ENCODE measurements at regions not wholly inside any gene's neighbourhood (a gene's known extent, or its start where the extent isn't known, plus 50 kb on each side); places are given as distances from the start of the nearest gene placed in this dataset.

DNA sequence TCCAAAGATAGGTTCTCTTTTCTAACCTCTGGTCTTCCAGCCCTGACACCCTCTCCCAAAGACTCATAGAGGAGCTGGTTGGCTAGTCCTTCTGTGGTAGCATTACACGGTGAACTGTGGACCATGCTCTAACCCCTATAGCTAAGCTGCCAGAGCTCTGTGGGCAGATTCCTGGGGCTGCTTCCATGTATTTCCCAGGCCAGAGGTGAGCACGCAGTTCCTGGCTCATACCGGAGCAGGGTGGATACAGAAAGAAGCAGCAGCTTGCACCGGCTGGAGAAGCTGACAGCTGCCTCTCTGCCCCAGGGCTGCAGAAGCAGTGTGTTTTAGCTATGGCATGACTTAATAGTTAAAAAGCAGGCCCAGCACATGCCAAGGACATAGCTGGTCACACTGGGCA, 84.1 kb upstream of the FOXP4 start:
- H4K20me1 ChIP-seq (ENCODE audit: control insufficient read depth, extremely low read depth, insufficient read depth, low read length) = no peaks in the 10 kb centered on the region
- TF ChIP-seq, protein P1, sequence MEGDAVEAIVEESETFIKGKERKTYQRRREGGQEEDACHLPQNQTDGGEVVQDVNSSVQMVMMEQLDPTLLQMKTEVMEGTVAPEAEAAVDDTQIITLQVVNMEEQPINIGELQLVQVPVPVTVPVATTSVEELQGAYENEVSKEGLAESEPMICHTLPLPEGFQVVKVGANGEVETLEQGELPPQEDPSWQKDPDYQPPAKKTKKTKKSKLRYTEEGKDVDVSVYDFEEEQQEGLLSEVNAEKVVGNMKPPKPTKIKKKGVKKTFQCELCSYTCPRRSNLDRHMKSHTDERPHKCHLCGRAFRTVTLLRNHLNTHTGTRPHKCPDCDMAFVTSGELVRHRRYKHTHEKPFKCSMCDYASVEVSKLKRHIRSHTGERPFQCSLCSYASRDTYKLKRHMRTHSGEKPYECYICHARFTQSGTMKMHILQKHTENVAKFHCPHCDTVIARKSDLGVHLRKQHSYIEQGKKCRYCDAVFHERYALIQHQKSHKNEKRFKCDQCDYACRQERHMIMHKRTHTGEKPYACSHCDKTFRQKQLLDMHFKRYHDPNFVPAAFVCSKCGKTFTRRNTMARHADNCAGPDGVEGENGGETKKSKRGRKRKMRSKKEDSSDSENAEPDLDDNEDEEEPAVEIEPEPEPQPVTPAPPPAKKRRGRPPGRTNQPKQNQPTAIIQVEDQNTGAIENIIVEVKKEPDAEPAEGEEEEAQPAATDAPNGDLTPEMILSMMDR (optimal IDR thresholded peaks at IDR 0.05 in 1 of 3, IDR thresholded peaks at IDR 0.05 in 1 of 3, conservative IDR thresholded peaks at IDR 0.05 in 1 of 3; ENCODE audit: extremely low read depth in 1 of 3, insufficient read depth in 2 of 3, low read length in 3 of 3) = no peak
- no peak for TF ChIP-seq EZH2 (IDR thresholded peaks at IDR 0.05; ENCODE audit: low read length)

DNA sequence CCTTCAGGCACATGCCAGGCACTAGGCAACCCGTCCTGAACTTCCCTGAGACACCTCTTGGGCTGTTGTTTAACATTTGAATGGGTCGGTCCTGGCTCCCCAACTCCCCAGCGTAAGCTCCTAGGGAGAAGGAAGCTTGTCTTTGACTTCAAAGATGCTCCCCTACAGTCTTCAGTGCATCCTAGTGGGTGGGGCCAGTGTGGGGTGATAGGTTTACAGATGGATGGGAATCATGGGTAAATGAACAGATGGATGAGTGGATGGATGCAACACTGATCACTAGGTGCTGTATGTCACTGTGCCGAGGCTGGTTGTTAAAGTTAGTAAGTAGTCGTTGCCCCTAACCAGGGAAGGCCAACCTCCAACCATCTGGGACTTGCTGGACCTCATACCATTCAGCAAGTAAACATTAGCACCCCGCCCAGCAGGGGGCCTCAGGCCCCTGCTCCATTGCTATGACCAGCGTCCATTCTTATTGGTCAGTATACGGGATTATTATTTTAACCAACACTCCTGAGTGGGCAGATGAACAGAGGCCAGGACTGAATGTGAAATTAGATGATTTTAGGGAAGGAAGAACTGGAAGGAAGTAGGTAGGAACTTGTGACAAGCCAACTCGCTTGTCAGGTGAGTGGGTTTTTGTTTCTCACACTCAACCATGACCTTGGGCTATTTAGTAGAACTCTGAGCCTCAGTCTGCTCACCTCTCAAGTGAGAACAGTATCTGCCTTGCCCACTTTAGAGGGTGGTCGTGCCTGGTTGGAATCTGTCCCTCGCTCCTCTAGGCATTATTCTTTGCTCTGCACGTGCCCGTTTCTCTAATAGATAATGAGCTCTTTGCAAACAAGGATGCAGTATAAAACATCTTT, 82.9 kb upstream of the FOXP4 start:
- Histone ChIP-seq H3K4me3 (ENCODE audit: control insufficient read depth in 2 of 3, extremely low read depth in 1 of 3, insufficient read depth in 2 of 3, low read depth in 1 of 3, low read length in 3 of 3) (no peak overlapping the region), H3K9ac (ENCODE audit: control insufficient read depth, extremely low read depth, insufficient read depth, low read length) (no peak overlapping the region), H3K9me3 (ENCODE audit: control insufficient read depth, low read depth, low read length) (no peaks in the 10 kb centered on the region), H3K4me2 (ENCODE audit: control insufficient read depth, extremely low read depth, insufficient read depth, low read depth, low read length) (no peak overlapping the region), H2AFZ (ENCODE audit: control insufficient read depth, low read length) (no peak overlapping the region), H3K27ac (ENCODE audit: control insufficient read depth, insufficient read depth, low read length) (no peak overlapping the region), H4K20me1 (ENCODE audit: control insufficient read depth, extremely low read depth, insufficient read depth, low read length) (no peaks in the 10 kb centered on the region), H3K36me3 (ENCODE audit: control insufficient read depth in 2 of 2, extremely low read depth in 1 of 2, insufficient read depth in 2 of 2, low read length in 2 of 2) (no peaks in the 10 kb centered on the region), H3K79me2 (ENCODE audit: control insufficient read depth, insufficient read depth, low read length) (no peaks in the 10 kb centered on the region), H3K4me1 (ENCODE audit: control insufficient read depth, extremely low read depth, insufficient read depth, low read length) (no peaks in the 10 kb centered on the region), H3K9me1 (ENCODE audit: control insufficient read depth, extremely low read depth, insufficient read depth, low read length) (no peaks in the 10 kb centered on the region), H3K27me3 (ENCODE audit: control insufficient read depth, extremely low read depth, insufficient read depth, low read length) (peaks cover 17% of the 10 kb centered on the region)
- TF ChIP-seq, protein P1 (optimal IDR thresholded peaks at IDR 0.05 in 1 of 3, IDR thresholded peaks at IDR 0.05 in 1 of 3, conservative IDR thresholded peaks at IDR 0.05 in 1 of 3; ENCODE audit: extremely low read depth in 1 of 3, insufficient read depth in 2 of 3, low read length in 3 of 3) = peak in 2 of 3 experiments; percentile 18 to 53
- TF ChIP-seq EZH2 (IDR thresholded peaks at IDR 0.05; ENCODE audit: low read length) = no peak
- dilution Hi-C loops (cut with MboI; ENCODE audit: extremely low pct_ligation_motif_present, low sequenced_read_pairs) = no loop called here
- DNase-seq (ENCODE audit: low read depth, low spot score) (no peak), FAIRE-seq (no peak)

More for the DNA sequence above, 84.1 kb upstream of the FOXP4 start:
- no peak for DNase-seq (ENCODE audit: low read depth, low spot score)
- Histone ChIP-seq H3K4me2 (ENCODE audit: control insufficient read depth, extremely low read depth, insufficient read depth, low read depth, low read length) (no peak overlapping the region), H2AFZ (ENCODE audit: control insufficient read depth, low read length) (no peak overlapping the region), H3K9ac (ENCODE audit: control insufficient read depth, extremely low read depth, insufficient read depth, low read length) (no peak overlapping the region), H3K27me3 (ENCODE audit: control insufficient read depth, extremely low read depth, insufficient read depth, low read length) (peaks cover 16% of the 10 kb centered on the region), H3K27ac (ENCODE audit: control insufficient read depth, insufficient read depth, low read length) (no peak overlapping the region), H3K4me3 (ENCODE audit: control insufficient read depth in 2 of 3, extremely low read depth in 1 of 3, insufficient read depth in 2 of 3, low read depth in 1 of 3, low read length in 3 of 3) (no peak overlapping the region), H3K36me3 (ENCODE audit: control insufficient read depth in 2 of 2, extremely low read depth in 1 of 2, insufficient read depth in 2 of 2, low read length in 2 of 2) (no peaks in the 10 kb centered on the region), H3K9me1 (ENCODE audit: control insufficient read depth, extremely low read depth, insufficient read depth, low read length) (no peaks in the 10 kb centered on the region), H3K79me2 (ENCODE audit: control insufficient read depth, insufficient read depth, low read length) (no peaks in the 10 kb centered on the region), H3K9me3 (ENCODE audit: control insufficient read depth, low read depth, low read length) (no peaks in the 10 kb centered on the region), H3K4me1 (ENCODE audit: control insufficient read depth, extremely low read depth, insufficient read depth, low read length) (no peaks in the 10 kb centered on the region)
- dilution Hi-C loops (cut with MboI; ENCODE audit: extremely low pct_ligation_motif_present, low sequenced_read_pairs) = no loop called here
- FAIRE-seq = no peak

Measured in keratinocyte (primary cell).